ENCODE measurements at regions not wholly inside any gene's neighbourhood (a gene's known extent, or its start where the extent isn't known, plus 50 kb on each side); places are given as distances from the start of the nearest gene placed in this dataset.

GRCh38 chr1:112272101-112272772 lies 123.8 kb upstream of the CTTNBP2NL start:
- no peak for DNase-seq (ENCODE audit: low spot score)
- POLR2A ChIA-PET (ENCODE audit: low non-redundant PET): no interaction called here
- CTCF ChIA-PET: no interaction called here
- no peak overlapping the region for H3K27ac ChIP-seq
- TF ChIP-seq CTCF (conservative IDR thresholded peaks at IDR 0.05; ENCODE audit: low read depth): no peak

GRCh38 chr1:112284796-112285195 lies 111.2 kb upstream of the CTTNBP2NL start:
- no peak for TF ChIP-seq CTCF (conservative IDR thresholded peaks at IDR 0.05; ENCODE audit: low read depth)
- CTCF ChIA-PET: no interaction called here
- no peak overlapping the region for H3K27ac ChIP-seq
- POLR2A ChIA-PET (ENCODE audit: low non-redundant PET): no interaction called here
- DNase-seq (ENCODE audit: low spot score): no peak

GRCh38 chr1:112285316-112285715 lies 110.7 kb upstream of the CTTNBP2NL start:
- DNase-seq (ENCODE audit: low spot score): no peak
- CTCF ChIA-PET: no interaction called here
- TF ChIP-seq CTCF (conservative IDR thresholded peaks at IDR 0.05; ENCODE audit: low read depth): no peak
- no peak overlapping the region for H3K27ac ChIP-seq
- POLR2A ChIA-PET (ENCODE audit: low non-redundant PET): no interaction called here

DNA sequence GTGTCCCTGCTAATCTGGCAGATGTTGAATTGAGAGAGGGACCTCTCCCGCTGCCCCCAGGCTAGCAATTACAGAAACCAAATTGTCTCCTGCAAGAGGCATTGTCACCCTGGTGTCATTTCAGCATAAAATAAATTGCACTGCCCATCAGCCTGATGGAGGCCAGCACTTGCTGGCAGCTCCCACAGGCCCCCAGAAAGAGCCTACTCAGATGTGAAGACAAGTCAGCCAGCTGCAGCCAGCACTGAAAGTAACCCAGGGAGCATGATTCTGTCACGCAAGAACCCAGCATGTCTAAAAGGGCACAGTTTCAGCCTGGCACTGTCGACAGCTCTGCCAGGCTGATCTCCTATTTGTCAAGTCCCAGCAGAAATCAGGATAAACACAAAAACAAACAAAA lies 110.3 kb upstream of the CTTNBP2NL start:
- no peak for DNase-seq (ENCODE audit: low spot score)
- POLR2A ChIA-PET (ENCODE audit: low non-redundant PET): no interaction called here
- no peak for TF ChIP-seq CTCF (conservative IDR thresholded peaks at IDR 0.05; ENCODE audit: low read depth)
- no peak overlapping the region for H3K27ac ChIP-seq
- CTCF ChIA-PET: no interaction called here

GRCh38 chr1:112296908-112297307 lies 99.1 kb upstream of the CTTNBP2NL start:
- ChIA-PET CTCF (interaction anchor here (0.9 kb wide), 1 partner anchor 73 kb away, joined by 3 read pairs; no protein-coding TSS in a partner anchor), POLR2A (ENCODE audit: low non-redundant PET) (no interaction called here)
- DNase-seq (ENCODE audit: low spot score): no peak
- TF ChIP-seq CTCF (conservative IDR thresholded peaks at IDR 0.05; ENCODE audit: low read depth): no peak
- H3K27ac ChIP-seq: no peak overlapping the region

- no peak for TF ChIP-seq CTCF (conservative IDR thresholded peaks at IDR 0.05; ENCODE audit: low read depth)
- CTCF ChIA-PET: interaction anchor here (1.4 kb wide), 1 partner anchor 10 kb away, joined by 7 read pairs; no protein-coding TSS in a partner anchor
These were observed 98.5 kb upstream of the CTTNBP2NL start for GRCh38 chr1:112297536-112297935.

More at GRCh38 chr1:112297536-112297935, 98.5 kb upstream of the CTTNBP2NL start:
- POLR2A ChIA-PET (ENCODE audit: low non-redundant PET): no interaction called here
- no peak overlapping the region for H3K27ac ChIP-seq
- no peak for DNase-seq (ENCODE audit: low spot score)

All from RWPE1 (cell line).